ENCODE measurements at regions not wholly inside any gene's neighbourhood (a gene's known extent, or its start where the extent isn't known, plus 50 kb on each side); places are given as distances from the start of the nearest gene placed in this dataset.

DNA sequence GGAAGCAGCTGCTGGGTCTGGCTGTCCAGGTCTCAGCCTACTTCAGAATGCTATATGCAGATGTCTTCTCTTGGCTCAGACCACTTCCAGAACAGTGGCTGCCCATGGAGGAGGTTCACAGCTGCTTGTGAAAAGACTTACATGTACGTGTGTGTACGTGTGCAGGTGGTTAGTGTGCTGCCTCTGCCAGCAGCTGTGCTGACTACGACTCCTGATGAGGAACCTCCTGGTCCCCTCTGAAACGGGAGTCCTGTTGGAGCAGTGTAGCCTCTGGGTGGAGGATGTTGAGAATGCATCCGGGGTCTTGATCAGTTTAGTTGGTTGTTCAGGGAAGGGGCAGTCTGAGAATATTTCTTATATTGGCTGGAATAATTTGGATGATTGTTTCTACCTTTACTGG, 155.9 kb upstream of the WDR1 start:
- no peaks in the 10 kb centered on the region for H4K20me1 ChIP-seq (ENCODE audit: insufficient read depth, low read length)
- H2AK5ac ChIP-seq (ENCODE audit: low read depth, low read length) = no peak overlapping the region
- no peak overlapping the region for H3K4me2 ChIP-seq (ENCODE audit: low read depth, low read length)
- POLR2A ChIA-PET (ENCODE audit: unreplicated experiment) = no interaction called here
- no peak for DNase-seq
- no peak overlapping the region for H4K5ac ChIP-seq (ENCODE audit: low read depth, low read length)
- no peak overlapping the region for H2BK15ac ChIP-seq (ENCODE audit: low read depth, low read length)
- H3K36me3 ChIP-seq (ENCODE audit: control insufficient read depth, insufficient read depth, low read length) = no peaks in the 10 kb centered on the region
- no peak overlapping the region for H3K56ac ChIP-seq (ENCODE audit: extremely low read depth, insufficient read depth, low read length)
- no TSS peak for BruUV-seq (replicated peaks)
- CTCF ChIA-PET = no interaction called here
- H2AK9ac ChIP-seq (replicated peaks; ENCODE audit: low read depth, low read length, poor library complexity) = no peak overlapping the region
- dilution Hi-C loops (cut with HindIII; ENCODE audit: low sequenced_read_pairs, unreplicated experiment) = no loop called here
- no peak overlapping the region for H2BK5ac ChIP-seq (ENCODE audit: low read depth, low read length, poor library complexity, severe bottlenecking)
- H2BK20ac ChIP-seq (ENCODE audit: low read depth, low read length) = no peak overlapping the region
- H3K4me1 ChIP-seq (ENCODE audit: control insufficient read depth, insufficient read depth, low read length) = no peaks in the 10 kb centered on the region
- H4K91ac ChIP-seq (ENCODE audit: insufficient read depth, low read depth, low read length) = no peak overlapping the region
- ATAC-seq (ENCODE audit: low read depth) = no peak
- H4K8ac ChIP-seq (ENCODE audit: low read depth in 2 of 2, low read length in 2 of 2) = no peak overlapping the region
- no peak overlapping the region for H3K23ac ChIP-seq (ENCODE audit: low read depth, low read length)
- H3K27me3 ChIP-seq (ENCODE audit: control insufficient read depth, insufficient read depth, low read length) = no peaks in the 10 kb centered on the region
- intact Hi-C loops (cut with micrococcal nuclease) = no loop called here
- H3K9me1 ChIP-seq (ENCODE audit: insufficient read depth, low read length) = no peaks in the 10 kb centered on the region
- no peak overlapping the region for H3K9ac ChIP-seq (ENCODE audit: low read depth, low read length)
- no peak overlapping the region for H3K4ac ChIP-seq (ENCODE audit: low read depth, low read length)
- H3K18ac ChIP-seq (ENCODE audit: low read depth, low read length) = no peak overlapping the region
- H3K9me3 ChIP-seq (ENCODE audit: control insufficient read depth, insufficient read depth, low read length) = peaks cover 5% of the 10 kb centered on the region; the same call in 1 of the 2 replicates
- H2AFZ ChIP-seq (replicated peaks; ENCODE audit: low read length, poor library complexity) = no peak overlapping the region
- H3K4me3 ChIP-seq (ENCODE audit: insufficient read depth, low read depth, low read length) = no peak overlapping the region
- in situ Hi-C loops (cut with MboI; ENCODE audit: low sequenced_read_pairs) = no loop called here
- H3K27ac ChIP-seq (ENCODE audit: insufficient read depth, low read length) = no peak overlapping the region
- no peaks in the 10 kb centered on the region for H3K79me1 ChIP-seq (ENCODE audit: low read depth in 1 of 2, low read length in 2 of 2)
- no peak overlapping the region for H2BK120ac ChIP-seq (ENCODE audit: low read depth, low read length)
- TF ChIP-seq MXI1 (IDR thresholded peaks at IDR 0.05; ENCODE audit: borderline replicate concordance, low read depth, low read length) (no peak), FOS (IDR thresholded peaks at IDR 0.05; ENCODE audit: low read depth, low read length) (no peak), RFX5 (IDR thresholded peaks at IDR 0.05; ENCODE audit: low read depth, low read length) (no peak), POLR2A (IDR thresholded peaks at IDR 0.05; ENCODE audit: low read depth, low read length) (no peak), MAZ (IDR thresholded peaks at IDR 0.05; ENCODE audit: borderline replicate concordance, low read depth, low read length) (no peak), RAD21 (IDR thresholded peaks at IDR 0.05; ENCODE audit: low read length) (no peak), RCOR1 (IDR thresholded peaks at IDR 0.05; ENCODE audit: insufficient replicate concordance, low read length) (no peak)
- TF ChIP-seq, protein P1, sequence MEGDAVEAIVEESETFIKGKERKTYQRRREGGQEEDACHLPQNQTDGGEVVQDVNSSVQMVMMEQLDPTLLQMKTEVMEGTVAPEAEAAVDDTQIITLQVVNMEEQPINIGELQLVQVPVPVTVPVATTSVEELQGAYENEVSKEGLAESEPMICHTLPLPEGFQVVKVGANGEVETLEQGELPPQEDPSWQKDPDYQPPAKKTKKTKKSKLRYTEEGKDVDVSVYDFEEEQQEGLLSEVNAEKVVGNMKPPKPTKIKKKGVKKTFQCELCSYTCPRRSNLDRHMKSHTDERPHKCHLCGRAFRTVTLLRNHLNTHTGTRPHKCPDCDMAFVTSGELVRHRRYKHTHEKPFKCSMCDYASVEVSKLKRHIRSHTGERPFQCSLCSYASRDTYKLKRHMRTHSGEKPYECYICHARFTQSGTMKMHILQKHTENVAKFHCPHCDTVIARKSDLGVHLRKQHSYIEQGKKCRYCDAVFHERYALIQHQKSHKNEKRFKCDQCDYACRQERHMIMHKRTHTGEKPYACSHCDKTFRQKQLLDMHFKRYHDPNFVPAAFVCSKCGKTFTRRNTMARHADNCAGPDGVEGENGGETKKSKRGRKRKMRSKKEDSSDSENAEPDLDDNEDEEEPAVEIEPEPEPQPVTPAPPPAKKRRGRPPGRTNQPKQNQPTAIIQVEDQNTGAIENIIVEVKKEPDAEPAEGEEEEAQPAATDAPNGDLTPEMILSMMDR (conservative IDR thresholded peaks at IDR 0.05; ENCODE audit: low read depth, low read length) = no peak
- TF ChIP-seq, protein P2, sequence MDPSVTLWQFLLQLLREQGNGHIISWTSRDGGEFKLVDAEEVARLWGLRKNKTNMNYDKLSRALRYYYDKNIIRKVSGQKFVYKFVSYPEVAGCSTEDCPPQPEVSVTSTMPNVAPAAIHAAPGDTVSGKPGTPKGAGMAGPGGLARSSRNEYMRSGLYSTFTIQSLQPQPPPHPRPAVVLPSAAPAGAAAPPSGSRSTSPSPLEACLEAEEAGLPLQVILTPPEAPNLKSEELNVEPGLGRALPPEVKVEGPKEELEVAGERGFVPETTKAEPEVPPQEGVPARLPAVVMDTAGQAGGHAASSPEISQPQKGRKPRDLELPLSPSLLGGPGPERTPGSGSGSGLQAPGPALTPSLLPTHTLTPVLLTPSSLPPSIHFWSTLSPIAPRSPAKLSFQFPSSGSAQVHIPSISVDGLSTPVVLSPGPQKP (IDR thresholded peaks at IDR 0.05; ENCODE audit: borderline replicate concordance, low read depth, low read length) = no peak
- H3K14ac ChIP-seq (replicated peaks; ENCODE audit: low read depth, low read length) = no peak overlapping the region
- 58% methylated on average over 4 of the region's 5 CpGs; no CpG with 5 or more reads in 1 of the 2 experiments for WGBS, 2 experiments (ENCODE audit: extremely low coverage in 2 of 2, insufficient read length in 1 of 2)
